ENCODE measurements at regions not wholly inside any gene's neighbourhood (a gene's known extent, or its start where the extent isn't known, plus 50 kb on each side); places are given as distances from the start of the nearest gene placed in this dataset.

DNA sequence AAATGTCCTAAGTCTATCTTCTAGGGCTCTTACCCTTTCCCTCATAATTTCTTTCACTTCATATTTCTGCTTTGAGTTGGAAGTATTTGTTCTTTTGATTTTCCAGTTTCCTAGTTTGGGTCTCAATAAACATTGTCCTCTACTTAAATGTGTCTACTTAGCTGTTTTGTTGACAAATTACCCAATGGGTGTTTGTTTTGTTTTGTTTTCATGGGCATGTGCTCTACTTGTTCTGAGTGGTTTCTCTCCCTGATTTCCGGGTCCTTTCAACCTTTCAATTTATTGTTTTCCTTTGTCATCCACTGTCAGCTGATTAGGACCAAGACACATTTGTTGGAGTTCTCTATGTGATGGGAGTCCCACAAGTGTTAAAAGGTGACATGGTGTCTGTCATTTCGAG lies 1181.4 kb downstream of the RPA4 start:
- TF ChIP-seq CTCF (IDR thresholded peaks at IDR 0.05) (no peak), EP300 (IDR thresholded peaks at IDR 0.05) (no peak), POLR2A (IDR thresholded peaks at IDR 0.05) (no peak)
